ENCODE measurements at regions not wholly inside any gene's neighbourhood (a gene's known extent, or its start where the extent isn't known, plus 50 kb on each side); places are given as distances from the start of the nearest gene placed in this dataset.
"Not testable (repeated sequence)": the region's sequence is repeated elsewhere in the genome, so short reads cannot be mapped to it uniquely, and the experiment has no call there.

- intact Hi-C loops (cut with micrococcal nuclease; ENCODE audit: unreplicated experiment) = no loop called here
- no TSS peak for BruUV-seq (replicated peaks)
- no peak overlapping the region for H2AFZ ChIP-seq
- no peaks in the 10 kb centered on the region for H3K4me1 ChIP-seq (replicated peaks; ENCODE audit: insufficient read depth)
- no peaks in the 10 kb centered on the region for H3K9me2 ChIP-seq (ENCODE audit: insufficient read depth)
- H3K27me3 ChIP-seq (ENCODE audit: insufficient read depth, low read depth) = no peaks in the 10 kb centered on the region
- no peaks in the 10 kb centered on the region for H4K20me1 ChIP-seq (ENCODE audit: insufficient read depth)
- no peaks in the 10 kb centered on the region for H3K9me3 ChIP-seq (ENCODE audit: insufficient read depth, low read depth)
- H3K27ac ChIP-seq = no peak overlapping the region
- no peaks in the 10 kb centered on the region for H3K79me2 ChIP-seq (ENCODE audit: low read depth)
- TF ChIP-seq EZH2 (IDR thresholded peaks at IDR 0.05; ENCODE audit: low read depth) (no peak), CTCF (conservative IDR thresholded peaks at IDR 0.05) (no peak)
- DNase-seq = no peak
- H3F3A ChIP-seq (ENCODE audit: insufficient read depth, low read depth) = no peaks in the 10 kb centered on the region
- POLR2A ChIA-PET (ENCODE audit: unreplicated experiment) = no interaction called here
- CTCF ChIA-PET = no interaction called here
- H3K4me3 ChIP-seq = no peak overlapping the region
- H3K4me2 ChIP-seq = no peak overlapping the region
- H3K36me3 ChIP-seq (ENCODE audit: low read depth) = no peaks in the 10 kb centered on the region
Measured at GRCh38 chr9:29432191-29432590, 1858.9 kb upstream of the C9orf72 start.

GRCh38 chr9:29432656-29433055, 1859.4 kb upstream of the C9orf72 start:
- intact Hi-C loops (cut with micrococcal nuclease; ENCODE audit: unreplicated experiment); H3K36me3 ChIP-seq (ENCODE audit: low read depth); H3K79me2 ChIP-seq (ENCODE audit: low read depth); H3K4me3 ChIP-seq; BruUV-seq (replicated peaks); H3K27me3 ChIP-seq (ENCODE audit: insufficient read depth, low read depth); H3F3A ChIP-seq (ENCODE audit: insufficient read depth, low read depth); H3K27ac ChIP-seq; H4K20me1 ChIP-seq (ENCODE audit: insufficient read depth); POLR2A ChIA-PET (ENCODE audit: unreplicated experiment); CTCF ChIA-PET; DNase-seq; H2AFZ ChIP-seq; H3K4me1 ChIP-seq (replicated peaks; ENCODE audit: insufficient read depth); H3K4me2 ChIP-seq; H3K9me2 ChIP-seq (ENCODE audit: insufficient read depth); H3K9me3 ChIP-seq (ENCODE audit: insufficient read depth, low read depth): not testable (repeated sequence)

- Histone ChIP-seq H3K4me1 (replicated peaks; ENCODE audit: insufficient read depth) (no peaks in the 10 kb centered on the region), H3K36me3 (ENCODE audit: low read depth) (no peaks in the 10 kb centered on the region), H3K4me2 (no peak overlapping the region), H3K79me2 (ENCODE audit: low read depth) (no peaks in the 10 kb centered on the region), H3K27ac (no peak overlapping the region), H3K27me3 (ENCODE audit: insufficient read depth, low read depth) (no peaks in the 10 kb centered on the region), H3K9me3 (ENCODE audit: insufficient read depth, low read depth) (no peaks in the 10 kb centered on the region), H3K4me3 (no peak overlapping the region), H4K20me1 (ENCODE audit: insufficient read depth) (no peaks in the 10 kb centered on the region), H2AFZ (no peak overlapping the region), H3F3A (ENCODE audit: insufficient read depth, low read depth) (no peaks in the 10 kb centered on the region), H3K9me2 (ENCODE audit: insufficient read depth) (no peaks in the 10 kb centered on the region)
- intact Hi-C loops (cut with micrococcal nuclease; ENCODE audit: unreplicated experiment) = no loop called here
- ChIA-PET CTCF (no interaction called here), POLR2A (ENCODE audit: unreplicated experiment) (no interaction called here)
- BruUV-seq (replicated peaks) = no TSS peak
- DNase-seq = no peak
- no peak for TF ChIP-seq EZH2 (IDR thresholded peaks at IDR 0.05; ENCODE audit: low read depth)
Measured at GRCh38 chr9:29435368-29435767, 1862.1 kb upstream of the C9orf72 start.

GRCh38 chr9:29437526-29437925, 1864.2 kb upstream of the C9orf72 start:
- no peak for DNase-seq
- intact Hi-C loops (cut with micrococcal nuclease; ENCODE audit: unreplicated experiment) = no loop called here
- TF ChIP-seq EZH2 (IDR thresholded peaks at IDR 0.05; ENCODE audit: low read depth) (no peak), CTCF (conservative IDR thresholded peaks at IDR 0.05) (no peak)
- H3K27me3 ChIP-seq (ENCODE audit: insufficient read depth, low read depth) = no peaks in the 10 kb centered on the region
- no peak overlapping the region for H3K4me2 ChIP-seq
- ChIA-PET POLR2A (ENCODE audit: unreplicated experiment) (no interaction called here), CTCF (no interaction called here)
- H3K4me3 ChIP-seq = no peak overlapping the region
- H3K27ac ChIP-seq = no peak overlapping the region
- no peaks in the 10 kb centered on the region for H3K4me1 ChIP-seq (replicated peaks; ENCODE audit: insufficient read depth)
- no peaks in the 10 kb centered on the region for H3K9me3 ChIP-seq (ENCODE audit: insufficient read depth, low read depth)
- no peaks in the 10 kb centered on the region for H3F3A ChIP-seq (ENCODE audit: insufficient read depth, low read depth)
- no peaks in the 10 kb centered on the region for H3K36me3 ChIP-seq (ENCODE audit: low read depth)
- H3K79me2 ChIP-seq (ENCODE audit: low read depth) = no peaks in the 10 kb centered on the region
- BruUV-seq (replicated peaks) = no TSS peak
- no peaks in the 10 kb centered on the region for H4K20me1 ChIP-seq (ENCODE audit: insufficient read depth)
- no peak overlapping the region for H2AFZ ChIP-seq
- H3K9me2 ChIP-seq (ENCODE audit: insufficient read depth) = no peaks in the 10 kb centered on the region

Measured in PC-9 (cell line).